ENCODE measurements at regions not wholly inside any gene's neighbourhood (a gene's known extent, or its start where the extent isn't known, plus 50 kb on each side); places are given as distances from the start of the nearest gene placed in this dataset.

DNA sequence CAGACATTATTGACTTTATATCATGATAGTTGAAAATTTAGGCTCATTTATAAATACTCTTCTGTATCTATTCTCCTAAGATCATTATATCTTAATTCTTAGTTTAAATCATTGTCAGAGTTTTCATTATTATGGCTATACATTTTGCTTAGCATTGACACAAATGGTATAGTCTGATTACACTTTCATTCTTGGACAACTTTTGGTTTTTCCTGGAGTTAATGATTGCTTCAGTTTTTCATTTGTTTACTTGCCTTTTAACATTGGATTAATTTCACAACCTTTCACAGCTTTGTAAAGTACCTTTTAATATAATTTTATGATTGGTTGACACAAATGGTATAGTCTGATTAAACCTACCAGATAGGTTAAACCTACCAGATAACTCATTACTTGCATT, 298.2 kb downstream of the DYSF start:
- no peak for DNase-seq

DNA sequence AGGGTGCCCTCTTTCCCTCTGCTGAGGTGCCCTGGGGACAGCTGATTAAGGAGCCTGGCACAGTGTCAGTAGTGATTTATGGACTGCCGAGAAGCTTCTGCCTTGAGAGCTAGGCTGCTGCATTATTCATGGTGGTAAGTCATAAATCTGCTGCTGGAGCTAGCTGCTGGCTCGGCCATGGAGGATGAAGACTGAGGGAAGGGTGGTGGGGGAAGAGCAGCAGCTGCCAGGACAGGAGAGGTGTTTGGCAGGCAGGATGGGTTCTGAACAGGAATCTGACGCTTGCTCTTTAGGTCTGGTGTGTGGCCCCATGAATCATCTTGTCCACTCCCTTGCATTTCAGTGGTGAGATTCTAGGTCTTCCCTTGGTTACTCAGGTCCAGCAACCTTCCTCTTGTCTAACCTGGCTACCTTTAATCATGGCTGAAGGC, 296.3 kb downstream of the DYSF start:
- no peak for DNase-seq

GRCh38 chr2:71748227-71748626, 294.9 kb downstream of the DYSF start:
- no peak for DNase-seq

- DNase-seq = no peak
Observed at GRCh38 chr2:71747559-71747958, 294.2 kb downstream of the DYSF start.

- no peak for DNase-seq
Observed at GRCh38 chr2:71746946-71747501, 293.7 kb downstream of the DYSF start.

GRCh38 chr2:71744781-71745180, 291.4 kb downstream of the DYSF start:
- DNase-seq = no peak

- no peak for DNase-seq
Observed at GRCh38 chr2:71743995-71744675, 290.8 kb downstream of the DYSF start.

DNA sequence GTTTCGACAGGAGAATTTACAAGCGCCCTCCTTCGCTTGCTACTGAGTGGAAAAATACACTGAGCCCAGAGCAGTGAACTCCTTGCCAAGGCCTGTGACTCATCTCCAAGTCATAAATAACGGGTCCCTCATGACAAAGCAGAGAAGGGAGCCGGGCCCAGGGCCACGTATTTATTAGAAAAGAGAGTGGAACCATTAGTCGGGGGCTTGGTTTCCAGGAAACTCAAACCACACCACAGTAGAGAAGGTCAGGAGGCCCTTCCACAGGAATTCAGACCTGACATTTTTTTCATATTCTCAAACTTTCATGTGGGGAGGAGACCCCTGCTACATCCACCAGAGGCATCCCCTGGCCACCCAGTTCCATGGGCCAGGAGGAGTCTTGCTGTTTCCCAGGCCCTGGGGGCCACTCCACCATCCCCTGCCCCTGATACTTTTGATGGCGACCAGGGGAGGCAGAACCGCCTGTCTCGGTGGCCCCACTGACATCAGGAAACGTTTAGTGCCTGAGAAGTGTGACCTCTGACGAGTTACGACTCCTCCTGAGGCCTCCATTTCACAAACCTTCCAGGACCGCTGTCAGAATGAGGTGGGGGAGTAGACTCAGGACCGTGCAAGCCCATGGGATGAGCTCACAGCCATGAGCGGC, 289.7 kb downstream of the DYSF start:
- DNase-seq = no peak

DNA sequence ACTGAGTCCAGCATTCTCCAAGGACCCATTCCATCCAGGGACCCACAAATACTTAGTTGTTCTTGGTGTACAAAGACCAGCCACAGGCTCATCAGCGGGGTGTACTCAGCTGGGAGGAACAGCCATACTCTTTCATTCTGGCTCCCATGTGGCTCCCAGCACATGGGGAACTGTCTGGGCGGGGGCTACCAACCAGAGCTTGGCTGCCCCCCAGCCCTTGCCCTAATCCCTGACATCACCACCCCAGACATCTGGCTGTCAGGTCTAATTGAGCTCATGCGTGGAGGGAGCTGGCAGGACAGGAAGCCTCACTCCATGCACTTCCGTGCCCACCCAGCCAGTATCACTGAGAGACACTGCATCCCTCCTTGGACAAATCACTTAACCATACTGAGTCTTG, 283.6 kb downstream of the DYSF start:
- no peak for DNase-seq

- DNase-seq = no peak
Observed at GRCh38 chr2:71736091-71736861, 282.9 kb downstream of the DYSF start.
